AG08396 (cell line): ENCODE measurements at regions not wholly inside any gene's neighbourhood (a gene's known extent, or its start where the extent isn't known, plus 50 kb on each side); places are given as distances from the start of the nearest gene placed in this dataset.
"Not testable (repeated sequence)": the region's sequence is repeated elsewhere in the genome, so short reads cannot be mapped to it uniquely, and the experiment has no call there.

Source experiments
- DNase-seq: peaks from one replicate; pipeline ENCODE4 v3.0.0; 2012; ENCODE audit warnings: low spot score, mixed read lengths

- peak; percentile 60 for DNase-seq
Measured at GRCh38 chr2:181790716-181791649, 100.5 kb upstream of the ITPRID2 start.

- DNase-seq: no peak
Measured at GRCh38 chr2:181792906-181793305, 98.6 kb upstream of the ITPRID2 start.

GRCh38 chr2:181798022-181798421 is 93.5 kb upstream of the ITPRID2 start:
- no peak for DNase-seq

- not testable (repeated sequence) for DNase-seq
Measured at GRCh38 chr2:181802300-181802699, 89.2 kb upstream of the ITPRID2 start.

- not testable (repeated sequence) for DNase-seq
Measured at GRCh38 chr2:181803903-181804799, 87.4 kb upstream of the ITPRID2 start.

- DNase-seq: no peak
Measured at GRCh38 chr2:181805228-181806038, 86.1 kb upstream of the ITPRID2 start.

- no peak for DNase-seq
Measured at GRCh38 chr2:181806039-181806392, 85.5 kb upstream of the ITPRID2 start.

GRCh38 chr2:181807526-181807925 is 84.0 kb upstream of the ITPRID2 start:
- no peak for DNase-seq

GRCh38 chr2:181810823-181811695 is 80.5 kb upstream of the ITPRID2 start:
- DNase-seq: peak; percentile 23

- DNase-seq: no peak
Measured at GRCh38 chr2:181812106-181812743, 79.3 kb upstream of the ITPRID2 start.

- peak; percentile 16 for DNase-seq
Measured at GRCh38 chr2:181814057-181814491, 77.5 kb upstream of the ITPRID2 start.

- DNase-seq: no peak
Measured at GRCh38 chr2:181817509-181817908, 74.0 kb upstream of the ITPRID2 start.

- DNase-seq: no peak
Measured at GRCh38 chr2:181818058-181818680, 73.4 kb upstream of the ITPRID2 start.

- no peak for DNase-seq
Measured at GRCh38 chr2:181818840-181819239, 72.7 kb upstream of the ITPRID2 start.

- DNase-seq: no peak
Measured at GRCh38 chr2:181821049-181821448, 70.5 kb upstream of the ITPRID2 start.

- no peak for DNase-seq
Measured at GRCh38 chr2:181822097-181822496, 69.4 kb upstream of the ITPRID2 start.

- DNase-seq: no peak
Measured at GRCh38 chr2:181823405-181823804, 68.1 kb upstream of the ITPRID2 start.

- DNase-seq: no peak
Measured at GRCh38 chr2:181828122-181828705, 63.3 kb upstream of the ITPRID2 start.

- no peak for DNase-seq
Measured at GRCh38 chr2:181829230-181829629, 62.3 kb upstream of the ITPRID2 start.

- DNase-seq: no peak
Measured at GRCh38 chr2:181832015-181832414, 59.5 kb upstream of the ITPRID2 start.
